VCaP (cell line): ENCODE measurements at regions not wholly inside any gene's neighbourhood (a gene's known extent, or its start where the extent isn't known, plus 50 kb on each side); places are given as distances from the start of the nearest gene placed in this dataset.
"Not testable (repeated sequence)": the region's sequence is repeated elsewhere in the genome, so short reads cannot be mapped to it uniquely, and the experiment has no call there.

Experiments used
- H3K27ac ChIP-seq: fragments of 450-650 bp; 2 replicates; pipeline ENCODE4 v1.5.1; 2017
- TF ChIP-seq, protein P1 (sequence below): fragments of 450-650 bp; conservative IDR thresholded peaks from 2 replicates; pipeline ENCODE4 v1.5.1; 2017; ENCODE audit warnings: mild to moderate bottlenecking, moderate library complexity

DNA sequence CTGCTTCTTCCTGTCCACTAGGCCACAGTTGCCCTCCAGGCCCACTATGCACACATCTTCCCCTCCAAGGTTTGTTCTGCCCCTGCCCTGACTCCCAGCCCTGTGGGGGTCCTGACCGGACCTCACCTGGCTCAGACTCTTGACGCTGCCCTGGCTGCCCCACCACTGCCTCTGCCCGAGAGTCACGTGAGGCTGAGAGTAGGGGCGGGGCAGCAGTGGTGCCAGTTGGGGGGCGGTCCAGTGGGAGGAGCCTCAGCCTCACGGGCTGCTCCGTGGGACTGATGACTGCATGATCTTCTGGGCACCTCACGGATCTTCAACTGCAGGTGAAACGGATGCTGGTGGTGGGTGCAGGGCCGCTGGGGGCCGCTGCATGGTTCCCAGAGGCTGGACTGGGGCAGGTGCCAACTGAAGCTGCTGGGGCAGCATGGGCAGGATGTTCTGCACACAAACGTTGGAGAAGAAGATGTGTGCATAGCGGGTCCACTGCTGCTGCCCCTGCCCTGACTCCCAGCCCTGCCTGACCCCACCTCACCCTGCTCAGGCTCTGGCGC is 77.6 kb downstream of the HHIPL2 start:
- H3K27ac ChIP-seq: not testable (repeated sequence)

DNA sequence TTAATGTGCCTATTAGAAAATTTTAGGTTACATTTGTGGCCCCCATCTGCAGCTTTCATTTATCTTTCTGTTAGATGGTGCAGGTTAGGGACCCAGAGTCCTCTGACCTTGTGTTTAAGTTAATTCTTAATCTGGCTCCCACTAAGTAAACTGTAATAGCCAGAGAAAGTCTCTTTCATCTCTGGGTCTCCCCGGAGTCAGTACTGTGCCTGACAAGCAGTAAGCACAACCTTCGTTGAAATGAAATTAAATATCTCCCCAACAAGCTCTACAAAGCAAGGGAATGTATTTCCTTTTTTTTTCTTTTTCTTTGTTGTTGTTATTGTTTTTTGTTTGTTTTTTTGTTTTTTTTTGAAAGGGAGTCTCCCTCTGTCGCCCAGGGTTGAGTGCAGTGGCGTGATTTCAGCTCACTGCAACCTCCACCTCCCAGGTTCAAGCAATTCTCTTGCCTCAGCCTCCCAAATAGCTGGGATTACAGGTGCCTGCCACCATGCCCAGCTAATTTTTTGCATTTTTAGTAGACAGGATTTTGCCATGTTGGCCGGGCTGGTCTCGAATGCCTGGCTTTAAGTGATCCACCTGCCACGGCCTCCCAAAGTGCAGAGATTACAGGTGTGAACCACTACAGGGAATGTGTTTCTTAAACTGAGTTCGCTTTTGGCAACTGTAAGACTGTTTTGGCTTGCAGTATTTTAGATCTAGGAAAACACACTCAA is 81.6 kb downstream of the HHIPL2 start:
- TF ChIP-seq, protein P1, sequence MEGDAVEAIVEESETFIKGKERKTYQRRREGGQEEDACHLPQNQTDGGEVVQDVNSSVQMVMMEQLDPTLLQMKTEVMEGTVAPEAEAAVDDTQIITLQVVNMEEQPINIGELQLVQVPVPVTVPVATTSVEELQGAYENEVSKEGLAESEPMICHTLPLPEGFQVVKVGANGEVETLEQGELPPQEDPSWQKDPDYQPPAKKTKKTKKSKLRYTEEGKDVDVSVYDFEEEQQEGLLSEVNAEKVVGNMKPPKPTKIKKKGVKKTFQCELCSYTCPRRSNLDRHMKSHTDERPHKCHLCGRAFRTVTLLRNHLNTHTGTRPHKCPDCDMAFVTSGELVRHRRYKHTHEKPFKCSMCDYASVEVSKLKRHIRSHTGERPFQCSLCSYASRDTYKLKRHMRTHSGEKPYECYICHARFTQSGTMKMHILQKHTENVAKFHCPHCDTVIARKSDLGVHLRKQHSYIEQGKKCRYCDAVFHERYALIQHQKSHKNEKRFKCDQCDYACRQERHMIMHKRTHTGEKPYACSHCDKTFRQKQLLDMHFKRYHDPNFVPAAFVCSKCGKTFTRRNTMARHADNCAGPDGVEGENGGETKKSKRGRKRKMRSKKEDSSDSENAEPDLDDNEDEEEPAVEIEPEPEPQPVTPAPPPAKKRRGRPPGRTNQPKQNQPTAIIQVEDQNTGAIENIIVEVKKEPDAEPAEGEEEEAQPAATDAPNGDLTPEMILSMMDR: no peak

DNA sequence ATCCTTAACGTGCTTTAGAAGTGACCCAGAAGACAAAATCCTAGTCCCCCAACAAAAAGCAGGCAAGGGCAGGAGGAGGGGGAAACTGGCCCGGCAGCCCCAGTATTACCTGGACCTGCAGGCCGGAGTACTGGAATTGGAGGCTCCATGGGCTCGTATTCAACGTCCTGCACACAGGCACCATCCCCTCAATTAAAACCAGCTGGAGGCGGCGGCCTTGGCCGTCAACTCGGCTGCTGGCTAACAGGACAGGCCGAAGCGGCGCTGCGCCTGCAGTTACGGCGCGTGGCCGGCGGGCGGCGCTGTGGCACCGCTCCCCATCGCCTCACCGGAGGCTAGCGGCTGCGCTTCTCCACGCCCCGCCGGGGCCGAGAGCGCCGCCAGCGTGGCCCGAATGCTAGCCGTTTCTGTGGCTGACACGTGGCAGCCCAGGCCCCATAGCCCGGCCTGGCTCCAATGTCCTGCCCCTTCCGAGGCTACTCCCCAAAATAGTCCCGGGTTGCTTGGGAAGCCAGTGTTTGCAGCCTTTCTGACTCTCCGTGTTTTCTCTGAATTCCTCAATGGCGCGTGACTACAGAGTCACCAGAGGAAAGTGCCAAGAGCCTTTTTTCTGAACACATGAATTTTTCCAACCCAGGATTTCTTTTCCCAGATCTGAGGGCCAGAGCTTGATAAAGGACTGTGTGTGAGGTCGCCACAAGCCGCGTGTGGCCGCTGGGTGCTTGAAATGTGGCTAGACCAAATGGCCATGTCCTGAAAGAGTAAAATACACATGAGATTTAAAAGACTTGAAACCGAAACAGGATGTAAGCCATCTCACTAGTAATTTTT is 82.5 kb downstream of the HHIPL2 start:
- peak overlapping the region; percentile 89 for H3K27ac ChIP-seq
- TF ChIP-seq, protein P1: peak; percentile 99

More for the DNA sequence above, 81.6 kb downstream of the HHIPL2 start:
- H3K27ac ChIP-seq: peak overlapping the region; percentile 89

DNA sequence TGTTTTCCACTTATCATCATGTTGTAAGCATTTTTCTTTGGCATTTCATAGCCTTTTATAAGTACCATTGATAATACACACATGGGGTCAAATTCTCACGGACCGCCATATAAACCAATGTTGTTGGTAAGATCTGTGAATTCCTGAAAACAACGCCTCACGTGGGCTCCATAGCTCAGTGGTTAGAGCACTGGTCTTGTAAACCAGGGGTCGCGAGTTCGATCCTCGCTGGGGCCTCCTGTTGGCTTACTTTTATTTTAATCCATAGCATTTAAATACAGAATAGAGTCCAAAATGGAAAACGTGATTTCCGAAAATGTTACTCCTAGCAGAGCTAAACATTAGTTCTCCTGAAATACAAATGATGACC is 83.1 kb downstream of the HHIPL2 start:
- TF ChIP-seq, protein P1: no peak
- peak overlapping the region; percentile 89 for H3K27ac ChIP-seq

DNA sequence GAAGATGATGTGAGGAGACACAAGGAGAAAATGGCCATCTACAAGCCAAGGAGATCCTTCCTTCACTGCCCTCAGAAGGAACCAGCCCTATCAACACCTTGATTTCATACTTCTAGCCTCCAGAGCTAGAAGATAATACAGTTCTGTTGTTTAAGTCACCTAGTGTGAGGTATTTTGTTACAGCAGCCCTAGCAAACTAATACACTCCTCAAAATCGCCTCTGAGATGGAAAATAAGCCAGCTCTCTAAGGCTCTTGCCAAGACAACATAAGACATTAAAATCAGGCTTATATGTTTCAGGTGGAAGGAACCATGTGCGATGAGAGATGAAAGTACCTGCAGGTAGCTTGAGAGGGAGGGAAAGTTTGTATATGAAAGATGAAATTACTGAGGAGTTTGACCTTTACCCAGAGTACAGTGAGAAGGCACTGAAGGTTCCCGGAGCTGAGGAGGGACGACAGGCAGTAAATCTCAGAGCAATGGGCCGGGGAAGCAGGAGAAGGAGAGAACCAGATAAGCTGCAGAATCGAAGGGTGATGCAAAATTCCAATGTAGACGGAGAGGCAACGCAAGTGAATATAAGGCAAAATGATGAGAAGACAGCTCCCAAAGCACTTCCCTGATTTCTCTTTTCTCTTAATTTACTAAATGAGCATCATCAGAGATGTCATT is 84.7 kb downstream of the HHIPL2 start:
- TF ChIP-seq, protein P1: no peak
- no peak overlapping the region for H3K27ac ChIP-seq

DNA sequence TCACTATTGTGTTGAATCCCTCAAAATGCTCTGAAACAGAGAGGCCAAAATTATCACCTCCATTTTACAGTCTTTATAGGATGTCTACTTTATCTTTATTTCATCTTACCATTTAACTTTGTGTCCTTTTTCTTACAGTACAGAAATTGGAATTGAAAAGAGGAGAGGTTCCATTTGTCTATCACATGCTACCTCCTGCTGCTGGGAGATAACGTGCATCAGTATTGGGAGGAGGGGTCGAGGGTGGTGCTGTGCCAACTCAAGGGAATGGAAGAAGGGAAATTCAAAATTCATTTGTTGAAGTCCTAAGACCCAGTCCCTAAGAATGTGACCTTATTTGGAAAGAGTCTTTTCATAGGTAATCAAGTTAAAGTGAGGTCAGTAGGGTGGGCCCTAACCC is 85.3 kb downstream of the HHIPL2 start:
- TF ChIP-seq, protein P1: no peak
- no peak overlapping the region for H3K27ac ChIP-seq

DNA sequence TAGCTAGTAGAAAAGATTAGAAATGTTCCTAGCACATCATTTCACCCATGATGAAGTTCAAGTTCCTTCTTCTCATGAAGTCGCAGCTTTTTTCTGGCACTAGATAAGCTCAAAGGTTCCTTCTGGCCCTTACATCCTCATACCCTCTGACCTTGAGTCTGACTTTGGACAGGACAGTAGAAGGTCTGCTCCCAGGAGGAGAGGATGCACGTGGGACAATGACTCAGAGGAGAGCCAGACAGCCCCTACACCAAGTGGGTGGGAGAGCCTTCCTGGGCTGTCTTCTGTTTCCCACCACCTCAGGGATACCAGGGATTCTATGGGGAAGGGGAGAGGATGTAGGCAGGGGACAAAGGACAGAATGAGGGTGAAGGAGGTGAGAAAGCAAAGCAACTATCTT is 86.0 kb downstream of the HHIPL2 start:
- TF ChIP-seq, protein P1: no peak

More for the DNA sequence above, 86.0 kb downstream of the HHIPL2 start:
- no peak overlapping the region for H3K27ac ChIP-seq
